ENCODE measurements at regions not wholly inside any gene's neighbourhood (a gene's known extent, or its start where the extent isn't known, plus 50 kb on each side); places are given as distances from the start of the nearest gene placed in this dataset.

DNA sequence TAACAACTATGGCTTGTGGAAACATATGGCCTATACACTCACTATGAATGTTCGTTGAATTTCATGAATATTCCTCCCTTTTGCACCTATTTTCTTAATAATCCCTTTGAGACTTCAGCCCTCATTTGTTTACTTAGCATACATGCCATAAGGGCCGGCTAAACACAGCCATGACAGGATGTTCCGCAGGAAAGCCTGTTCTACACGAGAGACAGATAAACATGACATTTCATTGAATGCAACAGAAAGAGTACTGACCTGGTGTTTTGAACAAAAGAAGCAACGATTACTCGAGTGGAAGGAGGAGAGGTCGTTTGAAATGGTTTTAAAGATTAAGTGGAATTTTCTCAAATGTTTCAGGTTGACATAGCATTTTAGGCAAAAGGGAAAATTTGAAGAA is 459.5 kb upstream of the CXADR start:
- intact Hi-C loops (cut with DNase I; ENCODE audit: low total_unique reads) = no loop called here
- TF ChIP-seq, protein P1, sequence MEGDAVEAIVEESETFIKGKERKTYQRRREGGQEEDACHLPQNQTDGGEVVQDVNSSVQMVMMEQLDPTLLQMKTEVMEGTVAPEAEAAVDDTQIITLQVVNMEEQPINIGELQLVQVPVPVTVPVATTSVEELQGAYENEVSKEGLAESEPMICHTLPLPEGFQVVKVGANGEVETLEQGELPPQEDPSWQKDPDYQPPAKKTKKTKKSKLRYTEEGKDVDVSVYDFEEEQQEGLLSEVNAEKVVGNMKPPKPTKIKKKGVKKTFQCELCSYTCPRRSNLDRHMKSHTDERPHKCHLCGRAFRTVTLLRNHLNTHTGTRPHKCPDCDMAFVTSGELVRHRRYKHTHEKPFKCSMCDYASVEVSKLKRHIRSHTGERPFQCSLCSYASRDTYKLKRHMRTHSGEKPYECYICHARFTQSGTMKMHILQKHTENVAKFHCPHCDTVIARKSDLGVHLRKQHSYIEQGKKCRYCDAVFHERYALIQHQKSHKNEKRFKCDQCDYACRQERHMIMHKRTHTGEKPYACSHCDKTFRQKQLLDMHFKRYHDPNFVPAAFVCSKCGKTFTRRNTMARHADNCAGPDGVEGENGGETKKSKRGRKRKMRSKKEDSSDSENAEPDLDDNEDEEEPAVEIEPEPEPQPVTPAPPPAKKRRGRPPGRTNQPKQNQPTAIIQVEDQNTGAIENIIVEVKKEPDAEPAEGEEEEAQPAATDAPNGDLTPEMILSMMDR (IDR thresholded peaks at IDR 0.05) = no peak
- no peak for TF ChIP-seq POLR2A (IDR thresholded peaks at IDR 0.05)
- no peak for DNase-seq (ENCODE audit: low spot score in 2 of 2)
- 76 to 85% methylated on average over 7 of the region's 7 CpGs for WGBS, 2 donors
- H3K4me3 ChIP-seq (ENCODE audit: low read depth, poor library complexity, severe bottlenecking) = no peak overlapping the region

DNA sequence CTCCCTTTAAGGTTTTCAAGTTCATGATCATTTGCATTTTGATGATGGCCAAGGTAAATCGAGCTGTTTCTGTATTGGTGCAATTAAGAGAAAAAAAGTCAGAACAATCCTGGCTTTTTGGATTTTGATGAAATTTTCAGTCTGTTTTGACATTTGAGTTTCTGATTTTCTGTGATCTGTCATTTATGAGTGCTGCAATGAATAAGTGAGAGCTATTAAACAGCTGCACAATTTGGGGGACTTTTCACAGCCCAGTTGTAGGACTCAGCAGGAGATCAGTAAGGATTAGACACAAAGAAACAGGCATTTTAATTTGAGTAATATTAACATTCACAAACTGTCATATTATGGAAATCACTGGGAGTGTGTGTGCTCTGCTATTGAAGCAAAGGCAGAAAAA is 452.9 kb upstream of the CXADR start:
- WGBS, 2 donors = 49 to 56% methylated on average over 1 of the region's 1 CpG
- intact Hi-C loops (cut with DNase I; ENCODE audit: low total_unique reads) = no loop called here
- TF ChIP-seq POLR2A (IDR thresholded peaks at IDR 0.05) = no peak
- TF ChIP-seq, protein P1 (IDR thresholded peaks at IDR 0.05) = no peak
- no peak overlapping the region for H3K4me3 ChIP-seq (ENCODE audit: low read depth, poor library complexity, severe bottlenecking)
- DNase-seq (ENCODE audit: low spot score in 2 of 2) = no peak

DNA sequence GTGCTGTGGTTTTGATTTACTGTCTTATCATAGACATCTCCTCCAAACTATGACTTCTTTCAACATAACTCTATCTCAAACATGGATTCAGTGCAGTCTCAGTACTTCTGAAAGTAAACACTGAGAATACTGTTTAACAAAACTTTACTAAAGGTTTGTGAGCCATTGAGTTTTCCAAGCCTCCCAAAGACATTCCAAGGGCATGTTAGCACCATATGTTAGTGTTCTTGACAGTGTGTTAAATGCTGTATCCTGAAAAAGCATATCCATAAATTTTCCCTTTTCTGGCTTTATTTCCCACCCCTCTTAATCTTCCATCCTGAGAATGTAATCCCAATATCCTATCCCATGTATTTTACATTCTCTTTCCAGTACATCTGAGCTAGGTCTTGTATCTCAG is 446.8 kb upstream of the CXADR start:
- H3K4me3 ChIP-seq (ENCODE audit: low read depth, poor library complexity, severe bottlenecking) = no peak overlapping the region
- intact Hi-C loops (cut with DNase I; ENCODE audit: low total_unique reads) = no loop called here
- DNase-seq (ENCODE audit: low spot score in 2 of 2) = no peak
- no peak for TF ChIP-seq POLR2A (IDR thresholded peaks at IDR 0.05)
- TF ChIP-seq, protein P1 (IDR thresholded peaks at IDR 0.05) = no peak

DNA sequence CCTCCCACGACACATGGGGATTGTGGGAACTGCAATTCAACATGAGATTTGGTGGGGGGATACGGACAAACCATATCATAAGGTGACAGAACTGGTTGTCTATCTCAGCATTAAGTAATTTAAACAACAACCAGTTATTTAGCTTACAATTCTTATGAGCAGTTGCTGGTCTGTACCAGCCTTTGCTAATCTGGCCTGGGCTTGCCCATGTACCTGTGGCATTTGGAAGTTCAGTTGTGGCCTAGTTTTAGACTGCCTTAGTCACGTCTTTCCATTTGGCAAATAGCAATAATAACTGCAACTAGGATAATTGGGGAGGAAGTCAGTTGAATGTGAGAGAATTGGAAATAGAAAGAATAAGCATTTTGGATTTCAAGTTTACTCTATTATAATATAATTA is 441.8 kb upstream of the CXADR start:
- WGBS, 2 donors = 54 to 71% methylated on average over 3 of the region's 3 CpGs
- H3K4me3 ChIP-seq (ENCODE audit: low read depth, poor library complexity, severe bottlenecking) = no peak overlapping the region
- no peak for DNase-seq (ENCODE audit: low spot score in 2 of 2)
- TF ChIP-seq, protein P1 (IDR thresholded peaks at IDR 0.05) = no peak
- no peak for TF ChIP-seq POLR2A (IDR thresholded peaks at IDR 0.05)
- intact Hi-C loops (cut with DNase I; ENCODE audit: low total_unique reads) = no loop called here

DNA sequence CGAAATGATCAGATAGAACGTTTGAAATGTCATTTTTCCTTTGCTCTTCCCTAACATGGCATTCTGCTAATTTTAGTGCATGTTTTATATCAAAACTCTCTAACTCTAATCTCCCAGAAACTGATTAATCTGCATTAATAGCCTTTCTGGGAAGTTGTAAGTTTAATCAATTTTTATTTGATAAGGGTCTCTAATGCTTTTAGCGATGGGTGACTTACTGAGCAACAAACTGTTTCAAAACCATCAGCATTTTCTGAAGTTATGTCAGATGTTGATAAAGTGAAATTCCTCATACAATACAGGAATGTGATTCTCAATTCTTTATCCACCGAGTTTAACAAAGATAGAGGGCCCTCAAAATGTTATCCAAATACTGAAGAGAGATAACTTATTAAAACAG is 431.6 kb upstream of the CXADR start:
- no peak for DNase-seq (ENCODE audit: low spot score in 2 of 2)
- H3K4me3 ChIP-seq (ENCODE audit: low read depth, poor library complexity, severe bottlenecking) = no peak overlapping the region
- 88 to 91% methylated on average over 4 of the region's 4 CpGs for WGBS, 2 donors
- intact Hi-C loops (cut with DNase I; ENCODE audit: low total_unique reads) = no loop called here
- TF ChIP-seq, protein P1 (IDR thresholded peaks at IDR 0.05) = no peak
- no peak for TF ChIP-seq POLR2A (IDR thresholded peaks at IDR 0.05)

DNA sequence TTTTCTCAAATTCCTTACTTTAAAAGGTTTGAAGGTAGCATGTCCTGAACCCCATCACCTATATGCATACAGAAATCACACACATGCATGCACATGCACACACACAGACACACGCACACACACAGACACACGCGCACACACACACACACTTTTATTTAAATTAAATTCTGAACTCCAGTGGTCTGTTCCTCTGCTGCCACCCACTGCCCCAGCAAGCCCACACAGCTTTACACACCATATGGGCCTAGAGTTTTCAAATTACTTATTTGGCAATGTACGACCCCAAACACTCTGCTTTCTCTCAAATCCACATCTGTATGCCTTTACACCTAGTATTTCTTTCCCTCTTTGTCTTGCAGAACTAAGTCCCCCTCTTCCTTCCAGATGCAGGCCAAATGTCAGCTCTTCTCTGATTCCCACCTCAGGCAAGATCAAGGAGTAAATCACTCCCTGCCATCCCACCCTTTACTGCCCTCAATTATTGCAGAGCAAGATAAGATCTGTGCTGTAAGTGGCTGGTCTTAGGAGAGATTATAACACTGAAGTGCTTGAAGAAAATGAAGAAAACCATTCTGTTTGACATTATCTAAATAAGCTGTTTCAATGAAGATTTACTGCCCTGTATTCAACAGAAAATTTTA is 429.9 kb upstream of the CXADR start:
- intact Hi-C loops (cut with DNase I; ENCODE audit: low total_unique reads) = no loop called here
- H3K4me3 ChIP-seq (ENCODE audit: low read depth, poor library complexity, severe bottlenecking) = no peak overlapping the region
- TF ChIP-seq, protein P1 (IDR thresholded peaks at IDR 0.05) = no peak
- no peak for TF ChIP-seq POLR2A (IDR thresholded peaks at IDR 0.05)
- WGBS, 2 donors = 75 to 91% methylated on average over 4 of the region's 4 CpGs
- DNase-seq (ENCODE audit: low spot score in 2 of 2) = no peak
